ENCODE measurements at regions not wholly inside any gene's neighbourhood (a gene's known extent, or its start where the extent isn't known, plus 50 kb on each side); places are given as distances from the start of the nearest gene placed in this dataset.
"Not testable (repeated sequence)": the region's sequence is repeated elsewhere in the genome, so short reads cannot be mapped to it uniquely, and the experiment has no call there.

DNA sequence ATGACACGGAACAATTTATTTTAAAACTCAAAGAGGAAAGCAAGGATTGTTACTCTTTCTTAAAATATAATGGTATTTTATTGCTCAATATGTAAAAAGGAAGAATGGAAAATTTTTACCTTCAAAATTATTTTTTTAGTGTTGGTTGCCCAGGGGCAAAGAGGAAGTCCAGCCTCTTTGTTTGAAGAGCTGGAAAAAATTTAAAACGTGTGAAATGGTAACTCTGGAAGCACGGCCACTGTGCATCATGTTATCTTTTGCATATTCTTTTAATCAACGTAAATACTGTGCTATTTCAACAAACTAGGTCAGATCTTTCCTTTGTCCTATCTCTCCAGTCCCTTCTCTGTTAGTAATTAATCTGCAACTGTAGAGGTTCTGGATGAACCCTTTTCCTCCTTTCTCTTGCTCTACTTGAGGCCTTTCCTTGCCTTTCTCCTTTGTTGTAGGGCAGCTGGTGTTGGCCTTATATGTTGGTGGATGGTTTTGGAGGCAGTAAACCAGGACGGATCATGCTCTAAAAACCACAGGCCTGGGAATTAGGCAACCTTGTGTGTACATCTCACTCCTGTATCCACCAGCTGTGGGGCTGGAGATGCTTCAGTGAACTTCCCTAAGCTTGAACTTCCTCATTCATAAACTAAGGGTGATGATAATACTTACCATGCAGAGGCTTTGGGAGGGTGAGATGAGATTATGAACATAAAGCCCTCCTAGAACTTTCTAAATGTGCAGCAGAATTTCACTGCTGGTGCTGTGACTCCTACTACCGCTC lies 143.3 kb downstream of the PRL start:
- TF ChIP-seq, protein P1, sequence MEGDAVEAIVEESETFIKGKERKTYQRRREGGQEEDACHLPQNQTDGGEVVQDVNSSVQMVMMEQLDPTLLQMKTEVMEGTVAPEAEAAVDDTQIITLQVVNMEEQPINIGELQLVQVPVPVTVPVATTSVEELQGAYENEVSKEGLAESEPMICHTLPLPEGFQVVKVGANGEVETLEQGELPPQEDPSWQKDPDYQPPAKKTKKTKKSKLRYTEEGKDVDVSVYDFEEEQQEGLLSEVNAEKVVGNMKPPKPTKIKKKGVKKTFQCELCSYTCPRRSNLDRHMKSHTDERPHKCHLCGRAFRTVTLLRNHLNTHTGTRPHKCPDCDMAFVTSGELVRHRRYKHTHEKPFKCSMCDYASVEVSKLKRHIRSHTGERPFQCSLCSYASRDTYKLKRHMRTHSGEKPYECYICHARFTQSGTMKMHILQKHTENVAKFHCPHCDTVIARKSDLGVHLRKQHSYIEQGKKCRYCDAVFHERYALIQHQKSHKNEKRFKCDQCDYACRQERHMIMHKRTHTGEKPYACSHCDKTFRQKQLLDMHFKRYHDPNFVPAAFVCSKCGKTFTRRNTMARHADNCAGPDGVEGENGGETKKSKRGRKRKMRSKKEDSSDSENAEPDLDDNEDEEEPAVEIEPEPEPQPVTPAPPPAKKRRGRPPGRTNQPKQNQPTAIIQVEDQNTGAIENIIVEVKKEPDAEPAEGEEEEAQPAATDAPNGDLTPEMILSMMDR (IDR thresholded peaks at IDR 0.05) = no peak
- H3K4me3 ChIP-seq = no peak overlapping the region
- ATAC-seq (no peak), DNase-seq (no peak), FAIRE-seq (no peak)
- no peaks in the 10 kb centered on the region for H3K27me3 ChIP-seq
- H3K36me3 ChIP-seq = no peaks in the 10 kb centered on the region
- H3K4me1 ChIP-seq = peaks cover 0 to 5% (median 0%) of the 10 kb centered on the region in 3 donors
- intact Hi-C loops (cut with DNase I) = no loop called here
- 76 to 88% methylated on average over 6 of the region's 6 CpGs for WGBS, 2 donors
- no peaks in the 10 kb centered on the region for H3K9me3 ChIP-seq
- no peak overlapping the region for H3K27ac ChIP-seq

DNA sequence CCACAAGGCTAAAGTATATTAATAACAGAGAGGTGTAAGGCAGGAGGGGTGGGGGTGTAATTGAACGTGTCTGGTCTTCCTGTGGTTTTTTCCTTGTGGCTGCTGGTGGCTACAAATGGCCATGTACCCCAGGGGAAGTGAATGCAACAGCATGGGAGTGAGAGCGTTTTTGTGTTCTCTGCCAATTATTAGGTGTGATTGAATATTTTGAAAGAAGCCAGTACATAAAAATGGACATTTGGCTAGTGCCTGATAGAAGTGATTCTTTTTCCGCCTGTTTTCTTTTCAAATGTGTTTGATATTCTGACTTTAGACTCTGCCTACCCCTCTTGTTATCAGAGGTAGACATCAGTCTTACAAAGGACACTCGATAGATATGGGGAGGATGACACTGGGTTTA lies 141.3 kb downstream of the PRL start:
- H3K27me3 ChIP-seq = no peaks in the 10 kb centered on the region
- H3K27ac ChIP-seq = no peak overlapping the region
- FAIRE-seq (no peak), DNase-seq (no peak), ATAC-seq (no peak)
- H3K36me3 ChIP-seq = no peaks in the 10 kb centered on the region
- 89 to 95% methylated on average over 4 of the region's 4 CpGs for WGBS, 2 donors
- intact Hi-C loops (cut with DNase I) = no loop called here
- no peak overlapping the region for H3K4me3 ChIP-seq
- TF ChIP-seq, protein P1 (IDR thresholded peaks at IDR 0.05) = no peak
- H3K9me3 ChIP-seq = no peaks in the 10 kb centered on the region
- no peaks in the 10 kb centered on the region for H3K4me1 ChIP-seq

DNA sequence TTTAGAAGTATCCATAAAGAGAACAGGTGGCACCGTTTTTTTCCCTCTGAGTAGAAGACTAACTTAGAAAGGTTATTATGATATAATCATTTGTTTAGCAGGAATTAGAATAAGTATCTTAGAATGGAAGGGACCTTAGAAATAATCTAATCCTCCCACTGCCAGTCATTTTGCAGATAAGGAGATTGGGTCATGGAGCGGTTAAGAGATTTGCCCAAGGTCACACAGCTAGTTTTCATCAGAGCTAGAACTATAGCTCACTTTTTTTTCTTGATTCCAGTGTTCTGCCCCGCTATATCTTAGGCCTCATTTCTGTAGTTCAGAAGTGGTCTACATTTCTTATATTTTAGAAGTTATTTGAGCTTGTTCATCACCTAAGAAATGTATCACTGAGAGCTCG lies 139.6 kb downstream of the PRL start:
- FAIRE-seq = no peak
- no peaks in the 10 kb centered on the region for H3K9me3 ChIP-seq
- peak in 1 of 4 donors; percentile 51 for ATAC-seq
- no peak overlapping the region for H3K4me3 ChIP-seq
- WGBS, 2 donors = 63% methylated on average over 4 of the region's 4 CpGs
- no peaks in the 10 kb centered on the region for H3K4me1 ChIP-seq
- TF ChIP-seq, protein P1 (IDR thresholded peaks at IDR 0.05) = no peak
- no peaks in the 10 kb centered on the region for H3K27me3 ChIP-seq
- DNase-seq = no peak
- H3K36me3 ChIP-seq = no peaks in the 10 kb centered on the region
- intact Hi-C loops (cut with DNase I) = no loop called here
- no peak overlapping the region for H3K27ac ChIP-seq

DNA sequence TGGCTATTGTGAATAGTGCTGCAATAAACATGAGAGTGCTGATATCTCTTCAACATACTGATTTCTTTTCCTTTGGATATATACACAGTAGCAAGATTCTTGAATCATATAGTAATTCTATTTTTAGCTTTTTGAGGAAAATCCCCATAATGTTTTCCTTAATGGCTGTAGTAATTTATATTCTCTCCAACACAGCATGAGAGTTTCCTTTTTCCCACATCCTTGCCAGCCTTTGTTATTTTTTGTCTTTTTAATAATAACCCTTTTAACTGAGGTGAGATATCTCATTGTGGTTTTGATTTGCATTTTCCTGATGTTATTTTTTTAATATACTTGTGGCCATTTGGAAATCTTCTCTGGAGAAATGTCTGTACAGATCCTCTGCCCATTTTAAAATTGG lies 132.6 kb downstream of the PRL start:
- TF ChIP-seq, protein P1 (IDR thresholded peaks at IDR 0.05) = no peak
- Histone ChIP-seq H3K27me3 (no peaks in the 10 kb centered on the region), H3K4me3 (no peak overlapping the region), H3K4me1 (no peaks in the 10 kb centered on the region), H3K36me3 (no peaks in the 10 kb centered on the region), H3K27ac (no peak overlapping the region), H3K9me3 (no peaks in the 10 kb centered on the region)
- DNase-seq (no peak), ATAC-seq (no peak), FAIRE-seq (no peak)
- intact Hi-C loops (cut with DNase I) = no loop called here

DNA sequence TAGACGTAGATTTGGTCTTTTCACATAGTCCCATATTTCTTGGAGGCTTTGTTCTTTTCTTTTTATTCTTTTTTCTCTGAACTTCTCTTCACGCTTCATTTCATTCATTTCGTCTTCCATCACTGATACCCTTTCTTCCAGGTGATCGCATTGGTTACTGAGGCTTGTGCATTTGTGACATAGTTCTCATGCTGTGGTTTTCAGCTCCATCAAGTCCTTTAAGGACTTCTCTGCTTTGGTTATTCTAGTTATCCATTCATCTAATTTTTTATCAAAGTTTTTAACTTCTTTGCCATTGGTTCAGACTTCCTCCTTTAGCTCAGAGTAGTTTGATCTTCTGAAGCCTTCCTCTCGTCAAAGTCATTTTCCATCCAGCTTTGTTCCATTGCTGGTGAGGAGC lies 125.8 kb downstream of the PRL start:
- 89 to 95% methylated on average over 5 of the region's 5 CpGs for WGBS, 2 donors
- H3K4me1 ChIP-seq; H3K27ac ChIP-seq; intact Hi-C loops (cut with DNase I); H3K9me3 ChIP-seq; DNase-seq; ATAC-seq; FAIRE-seq; H3K27me3 ChIP-seq; H3K36me3 ChIP-seq; H3K4me3 ChIP-seq: not testable (repeated sequence)

DNA sequence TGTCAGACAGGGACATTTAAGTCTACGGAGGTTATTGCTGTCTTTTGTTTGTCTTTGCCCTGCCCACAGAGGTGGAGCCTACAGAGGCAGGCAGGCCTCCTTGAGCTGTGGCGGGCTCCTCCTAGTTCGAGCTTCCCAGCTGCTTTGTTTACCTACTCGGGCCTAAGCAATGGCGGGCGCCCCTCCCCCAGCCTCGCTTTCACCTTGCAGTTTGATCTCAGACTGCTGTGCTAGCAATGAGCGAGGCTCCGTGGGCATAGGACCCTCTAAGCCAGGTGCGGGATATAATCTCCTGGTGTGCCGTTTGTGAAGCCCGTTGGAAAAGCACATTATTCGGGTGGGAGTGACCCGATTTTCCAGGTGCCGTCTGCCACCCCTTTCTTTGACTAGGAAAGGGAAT lies 125.0 kb downstream of the PRL start:
- peak in 1 of 6 donors; percentile 23 for DNase-seq
- H3K4me1 ChIP-seq; ATAC-seq; H3K4me3 ChIP-seq; intact Hi-C loops (cut with DNase I); FAIRE-seq; H3K27me3 ChIP-seq; H3K27ac ChIP-seq; H3K9me3 ChIP-seq; H3K36me3 ChIP-seq: not testable (repeated sequence)
- WGBS, 2 donors = 81 to 92% methylated on average over 15 of the region's 15 CpGs
